Renal cortical epithelial cell (primary cell): ENCODE measurements at regions not wholly inside any gene's neighbourhood (a gene's known extent, or its start where the extent isn't known, plus 50 kb on each side); places are given as distances from the start of the nearest gene placed in this dataset.
"Not testable (repeated sequence)": the region's sequence is repeated elsewhere in the genome, so short reads cannot be mapped to it uniquely, and the experiment has no call there.

Experiments used
- DNase-seq: peaks from one replicate; pipeline ENCODE4 v3.0.0-alpha.2; 2011; ENCODE audit warnings: low read depth

DNA sequence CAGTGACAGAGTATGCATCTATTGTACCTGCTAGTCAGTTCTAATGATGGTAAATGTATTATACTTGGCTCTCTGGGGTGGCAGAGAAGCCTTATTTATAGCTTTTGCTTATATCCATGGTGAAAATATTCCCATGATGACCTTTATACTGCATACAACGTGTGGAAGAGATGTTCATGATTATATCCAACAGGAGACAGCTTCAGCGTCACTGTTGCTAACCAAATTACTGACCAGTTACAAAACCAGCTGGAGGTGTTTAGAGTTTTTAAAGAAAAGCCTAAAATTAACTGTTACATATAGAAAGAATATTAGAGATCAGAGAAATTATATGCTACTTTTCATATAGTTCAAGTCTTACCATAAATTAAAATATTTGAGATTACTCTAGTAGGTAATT lies 280.8 kb downstream of the ETV1 start:
- DNase-seq = no peak

GRCh38 chr7:13713092-13713491 lies 276.4 kb downstream of the ETV1 start:
- no peak for DNase-seq

- no peak for DNase-seq
Measured at GRCh38 chr7:13715534-13715933, 273.9 kb downstream of the ETV1 start.

- DNase-seq = no peak
Measured at GRCh38 chr7:13717031-13717430, 272.4 kb downstream of the ETV1 start.

- no peak for DNase-seq
Measured at GRCh38 chr7:13724191-13724976, 265.1 kb downstream of the ETV1 start.

DNA sequence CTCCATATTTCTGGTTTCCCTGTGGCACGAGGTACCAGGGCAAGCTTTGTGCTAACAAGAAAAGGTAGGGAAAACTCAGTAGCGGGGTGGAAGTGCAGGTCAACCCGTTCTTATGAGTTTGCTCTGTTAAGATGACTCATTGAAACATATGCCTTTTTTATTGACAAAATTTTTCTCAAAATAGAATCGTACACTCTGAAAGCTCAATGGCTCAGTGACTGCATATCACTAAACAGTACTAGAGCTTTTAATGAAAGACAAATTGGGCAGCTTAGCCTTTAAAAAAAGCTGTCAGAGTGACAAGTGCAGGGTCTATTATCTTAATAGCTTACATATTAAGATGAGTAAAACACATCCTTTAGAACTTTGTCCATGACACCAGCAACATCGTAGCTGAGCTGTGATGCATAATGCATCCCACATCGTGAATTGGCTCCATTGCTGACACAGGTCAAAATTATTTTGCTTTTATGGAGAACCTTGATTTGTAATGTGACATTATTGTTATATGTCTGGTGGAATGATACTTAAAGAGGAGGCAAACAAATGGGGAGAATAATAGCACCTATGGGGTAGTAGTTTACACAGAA lies 264.4 kb downstream of the ETV1 start:
- DNase-seq = peak; percentile 48

DNA sequence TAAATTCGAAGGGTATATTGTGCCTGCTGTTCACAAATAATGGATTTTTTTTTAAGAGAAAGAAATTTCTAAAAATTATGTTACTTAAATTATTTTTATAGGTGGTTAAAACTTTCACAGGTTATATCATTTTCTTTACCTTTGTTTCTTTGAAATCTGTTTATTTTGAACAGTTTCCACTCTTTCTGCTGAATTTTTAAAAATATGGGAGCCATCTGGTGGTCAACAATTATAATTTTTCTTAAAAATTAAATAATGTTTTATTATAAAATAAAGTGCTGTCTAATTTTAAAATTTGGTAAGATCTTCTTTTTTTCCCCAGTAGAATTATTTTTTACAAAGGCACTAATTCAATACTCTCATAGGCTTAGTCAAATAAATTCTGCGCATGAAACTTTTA lies 263.9 kb downstream of the ETV1 start:
- DNase-seq = no peak

- DNase-seq = no peak
Measured at GRCh38 chr7:13727279-13727678, 262.2 kb downstream of the ETV1 start.

DNA sequence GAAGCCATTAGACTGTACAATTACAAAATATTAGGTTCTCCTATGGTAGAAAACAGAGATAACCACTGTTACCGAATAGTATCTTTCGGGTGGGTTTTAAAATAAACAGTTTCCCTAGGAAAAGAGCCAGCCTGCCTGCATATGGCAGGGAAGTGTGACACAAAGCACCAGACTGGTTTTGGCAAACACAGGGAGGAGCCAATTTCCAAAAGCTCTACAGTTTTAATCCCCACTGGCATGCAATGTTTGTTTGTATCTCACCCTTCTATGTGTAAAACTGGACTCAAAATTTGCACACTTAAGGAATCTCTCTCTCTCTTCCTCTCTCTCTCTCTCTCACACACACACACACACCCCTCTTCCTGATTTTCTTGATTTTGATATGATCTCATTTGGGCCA lies 261.7 kb downstream of the ETV1 start:
- no peak for DNase-seq

- not testable (repeated sequence) for DNase-seq
Measured at GRCh38 chr7:13728430-13728829, 261.0 kb downstream of the ETV1 start.

DNA sequence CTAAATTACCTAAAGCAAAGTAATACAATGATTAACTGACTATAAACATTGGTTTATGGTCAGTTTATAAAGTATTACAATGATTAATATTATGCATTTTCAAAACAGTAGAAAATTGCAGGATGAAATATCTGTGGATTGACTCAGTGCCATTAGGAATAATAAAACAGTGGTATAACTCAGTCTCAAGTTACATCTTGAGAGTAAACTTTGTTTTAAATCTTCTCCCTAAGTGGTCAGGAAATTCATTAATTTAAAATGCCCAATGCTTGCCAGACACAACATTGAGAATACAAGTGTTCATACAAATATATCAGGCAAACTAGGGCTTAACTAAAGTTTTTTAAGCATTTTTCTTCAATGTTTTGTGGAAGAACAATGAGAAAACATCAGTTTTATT lies 257.8 kb downstream of the ETV1 start:
- DNase-seq = peak; percentile 74

GRCh38 chr7:13737563-13737962 lies 251.9 kb downstream of the ETV1 start:
- DNase-seq = no peak

GRCh38 chr7:13742126-13742525 lies 247.3 kb downstream of the ETV1 start:
- DNase-seq = peak; percentile 80

- DNase-seq = peak; percentile 57
Measured at GRCh38 chr7:13742811-13743210, 246.7 kb downstream of the ETV1 start.

DNA sequence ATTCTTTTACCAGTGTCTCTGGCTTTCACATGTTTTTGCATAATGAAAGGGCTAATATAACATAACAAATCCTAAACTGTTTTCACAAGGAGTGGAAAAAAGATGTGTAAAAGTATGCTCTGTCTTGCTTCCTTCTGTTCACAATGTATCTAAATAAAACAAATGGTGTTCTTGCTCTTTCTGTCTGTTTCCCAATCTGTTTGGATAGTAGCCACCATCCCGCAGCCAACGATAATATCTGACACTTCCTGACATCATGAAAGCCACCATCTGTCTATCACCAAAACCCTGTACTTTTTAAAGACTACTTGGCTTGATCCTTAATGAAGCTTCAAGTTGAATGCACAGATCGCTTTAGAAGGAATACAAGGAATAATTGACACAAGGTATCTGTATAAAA lies 246.2 kb downstream of the ETV1 start:
- DNase-seq = no peak

DNA sequence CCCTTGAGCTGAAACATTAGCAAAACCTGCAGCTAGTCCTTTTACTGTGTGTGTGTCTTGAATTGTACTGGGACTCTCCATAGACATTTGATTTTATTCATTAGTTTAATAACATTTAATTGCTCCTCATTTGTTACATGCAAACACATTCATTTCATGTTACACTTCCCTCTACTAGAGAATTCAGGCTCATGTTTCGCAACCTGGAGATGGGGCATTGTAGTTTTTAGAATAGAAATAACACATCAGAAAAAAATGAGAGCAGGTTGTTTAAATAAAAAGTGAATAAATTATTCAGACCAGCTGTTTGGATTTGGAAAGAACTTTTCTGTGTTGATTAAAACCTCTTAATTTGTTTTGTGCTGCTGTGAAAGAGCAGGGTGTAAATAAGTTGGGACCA lies 243.9 kb downstream of the ETV1 start:
- DNase-seq = no peak

DNA sequence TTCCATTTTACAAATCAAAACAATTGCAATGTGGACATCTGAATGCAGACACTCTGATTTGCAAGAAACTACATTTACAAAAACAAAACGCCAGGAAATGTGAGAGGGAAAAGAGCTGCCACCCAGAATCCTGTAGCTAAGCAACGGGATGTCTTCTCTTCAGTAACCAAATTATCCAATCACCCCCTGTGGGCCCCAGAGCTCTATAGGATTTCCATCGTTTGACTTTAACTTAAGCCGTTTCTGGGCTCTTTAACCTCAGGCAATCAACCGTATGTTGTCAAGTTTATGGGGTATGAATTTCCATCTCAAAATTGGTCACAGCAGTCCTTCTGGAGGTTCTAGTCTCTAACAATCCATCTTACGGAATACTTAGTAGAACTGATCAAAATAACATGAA lies 240.5 kb downstream of the ETV1 start:
- no peak for DNase-seq

- no peak for DNase-seq
Measured at GRCh38 chr7:13749636-13750035, 239.8 kb downstream of the ETV1 start.

DNA sequence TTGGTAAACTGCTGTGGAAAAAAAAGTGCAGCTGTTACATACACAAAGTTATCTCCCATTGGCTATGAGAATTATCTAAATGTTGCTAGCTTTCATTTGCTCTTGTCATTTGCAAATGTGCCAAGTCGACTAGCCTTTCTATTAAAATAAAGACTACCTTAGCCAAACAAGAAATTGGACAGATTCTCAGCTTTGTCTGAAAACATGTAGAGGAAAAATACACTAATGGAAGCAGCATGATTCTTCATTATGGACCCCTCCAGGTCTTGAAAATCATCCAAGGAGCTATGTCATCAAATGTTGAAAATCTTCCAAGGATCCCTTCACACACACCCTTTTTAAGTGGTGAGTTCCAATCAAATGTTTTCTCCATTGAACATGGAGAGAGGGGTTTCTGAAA lies 237.7 kb downstream of the ETV1 start:
- DNase-seq = no peak

GRCh38 chr7:13757841-13758240 lies 231.6 kb downstream of the ETV1 start:
- DNase-seq = no peak

DNA sequence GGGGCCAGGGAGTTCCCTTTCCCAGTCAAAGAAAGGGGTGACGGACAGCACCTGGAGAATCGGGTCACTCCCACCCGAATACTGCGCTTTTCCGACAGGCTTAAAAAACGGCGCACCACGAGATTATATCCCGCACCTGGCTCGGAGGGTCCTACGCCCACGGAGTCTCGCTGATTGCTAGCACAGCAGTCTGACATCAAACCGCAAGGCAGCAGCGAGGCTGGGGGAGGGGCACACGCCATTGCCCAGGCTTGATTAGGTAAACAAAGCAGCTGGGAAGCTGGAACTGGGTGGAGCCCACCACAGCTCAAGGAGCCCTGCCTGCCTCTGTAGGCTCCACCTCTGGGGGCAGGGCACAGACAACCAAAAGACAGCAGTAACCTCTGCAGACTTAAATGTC lies 223.6 kb downstream of the ETV1 start:
- DNase-seq = not testable (repeated sequence)

DNA sequence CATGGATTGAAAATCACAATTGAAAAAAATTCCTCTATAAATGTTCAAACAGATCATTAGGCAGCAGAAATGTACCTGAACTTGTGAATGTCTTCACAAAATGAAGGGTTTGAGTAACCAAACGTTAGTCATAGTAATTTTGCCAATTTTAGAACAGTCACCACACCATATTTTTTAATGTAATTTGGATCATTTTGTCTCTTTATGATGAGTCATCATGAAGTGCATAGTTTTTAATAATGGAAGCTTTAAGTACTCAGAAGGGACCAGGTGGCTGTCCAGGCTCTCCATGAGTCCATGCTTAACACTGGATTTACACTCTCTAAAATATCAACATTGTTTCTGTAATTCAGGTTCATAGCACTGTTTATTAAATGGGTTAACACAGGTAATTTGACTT lies 219.2 kb downstream of the ETV1 start:
- no peak for DNase-seq

GRCh38 chr7:13774976-13775375 lies 214.5 kb downstream of the ETV1 start:
- no peak for DNase-seq

- no peak for DNase-seq
Measured at GRCh38 chr7:13777242-13777641, 212.2 kb downstream of the ETV1 start.
